Endothelial cell of umbilical vein (primary cell): ENCODE measurements at regions not wholly inside any gene's neighbourhood (a gene's known extent, or its start where the extent isn't known, plus 50 kb on each side); places are given as distances from the start of the nearest gene placed in this dataset.

Experiments
- BruUV-seq: library from RNA; stranded (reverse); fragments of 400-500 nt; replicated peaks from 2 replicates; lab custom pipeline; 2021; lab: Mats Ljungman, UMichigan
- CTCF ChIA-PET: fragments of 300-600, 350-600 bp; sonication (Branson Sonifier 250); formaldehyde crosslinking; loops from one replicate; lab custom pipeline; 2021; ENCODE audit warnings: antibody characterized with exemption, inconsistent platforms; lab: Charles Lee
- POLR2A ChIA-PET: fragments of 300-600, 350-600 bp; sonication (Branson Sonifier 250); formaldehyde crosslinking; loops from one replicate; lab custom pipeline; 2021; ENCODE audit warnings: antibody characterized with exemption, inconsistent platforms; lab: Charles Lee
- DNase-seq: peaks from one replicate; pipeline ENCODE4 v3.0.0-alpha.2; 2011; ENCODE audit warnings: low read depth, low spot score
- FAIRE-seq: peaks from 2 replicates; lab custom pipeline; 2011; peaks lifted over from hg19 to GRCh38; lab: Jason Lieb, UNC
- H2AFZ ChIP-seq: 2 replicates; pipeline ENCODE4 v1.6.0; 2012; ENCODE audit warnings: low read depth, low read length, control low read depth, inconsistent platforms
- H3K27ac ChIP-seq: 2 replicates; pipeline ENCODE4 v1.5.1; 2011; ENCODE audit warnings: low read depth, mild to moderate bottlenecking, control low read depth, low read length, moderate library complexity; ENCODE audit not compliant: insufficient read depth
- H3K27me3 ChIP-seq, 2 experiments: 2 replicates each; pipeline versions ENCODE4 v1.6.0 to v1.6.1; 2011; ENCODE audit warnings: low read length in 2 of 2, mixed read lengths in 1 of 2; ENCODE audit not compliant: control insufficient read depth in 2 of 2, insufficient read depth in 2 of 2
- H3K36me3 ChIP-seq, 2 experiments: 2 replicates in 1 of 2; 3 replicates in 1 of 2; pipeline ENCODE4 v1.5.1; 2011; ENCODE audit warnings: low read length in 2 of 2, mild to moderate bottlenecking in 1 of 2, moderate library complexity in 1 of 2; ENCODE audit not compliant: control insufficient read depth in 2 of 2, insufficient read depth in 2 of 2; ENCODE audit errors: extremely low read depth in 1 of 2
- H3K4me1 ChIP-seq: 3 replicates; pipeline ENCODE4 v1.5.1; 2011; ENCODE audit warnings: mild to moderate bottlenecking, low read length; ENCODE audit not compliant: control insufficient read depth, insufficient read depth; ENCODE audit errors: extremely low read depth
- H3K4me2 ChIP-seq: 2 replicates; pipeline ENCODE4 v1.6.1; 2011; ENCODE audit warnings: low read length, control low read depth, mixed read lengths; ENCODE audit not compliant: insufficient read depth
- H3K4me3 ChIP-seq, 3 experiments: fragments of 200-600 bp in 1 of 3; sonication (generic), shearing (Covaris generic) in 1 of 3; replicated peaks in 1 of 3; 2 replicates each; pipeline ENCODE4 v1.5.1; 2011 to 2016; ENCODE audit warnings: control low read depth in 3 of 3, low read length in 3 of 3, mild to moderate bottlenecking in 2 of 3, inconsistent platforms in 1 of 3, low read depth in 1 of 3, moderate library complexity in 1 of 3; ENCODE audit not compliant: insufficient read depth in 1 of 3
- H3K79me2 ChIP-seq: 2 replicates; pipeline ENCODE4 v1.6.0; 2012; ENCODE audit warnings: low read length, inconsistent platforms; ENCODE audit not compliant: control insufficient read depth, insufficient read depth
- H3K9ac ChIP-seq: replicated peaks from 2 replicates; pipeline ENCODE3; 2011; ENCODE audit warnings: low read length, control low read depth; ENCODE audit not compliant: insufficient read depth; ENCODE audit errors: extremely low read depth
- H3K9me1 ChIP-seq: replicated peaks from 3 replicates; pipeline ENCODE4 v1.6.0; 2011; ENCODE audit warnings: mild to moderate bottlenecking, low read length; ENCODE audit not compliant: control insufficient read depth, insufficient read depth; ENCODE audit errors: extremely low read depth
- H3K9me3 ChIP-seq: replicated peaks from 2 replicates; pipeline ENCODE4 v1.5.1; 2012; ENCODE audit warnings: low read length, inconsistent platforms; ENCODE audit not compliant: control insufficient read depth, insufficient read depth
- H4K20me1 ChIP-seq: replicated peaks from 2 replicates; pipeline ENCODE3; 2011; ENCODE audit warnings: mild to moderate bottlenecking, low read length; ENCODE audit not compliant: control insufficient read depth, insufficient read depth; ENCODE audit errors: extremely low read depth
- CTCF ChIP-seq, 2 donors: IDR thresholded peaks; 1 replicate in 1 of 2; 2 replicates in 1 of 2; pipeline ENCODE4 v1.5.1; 2011; ENCODE audit warnings: low read length in 2 of 2, mild to moderate bottlenecking in 2 of 2, moderate library complexity in 2 of 2, control low read depth in 1 of 2, inconsistent platforms in 1 of 2, low read depth in 1 of 2; ENCODE audit not compliant: insufficient read depth in 1 of 2; ENCODE audit errors: extremely low read depth in 1 of 2
- EZH2 ChIP-seq: IDR thresholded peaks from 2 replicates; pipeline ENCODE4 v1.6.1; 2012; ENCODE audit warnings: borderline replicate concordance, low read depth, mild to moderate bottlenecking, moderate library complexity, low read length, inconsistent platforms; ENCODE audit not compliant: severe bottlenecking
- FOS ChIP-seq: IDR thresholded peaks from 2 replicates; pipeline ENCODE4 v1.6.1; 2011; ENCODE audit warnings: mild to moderate bottlenecking, low read length, moderate library complexity, borderline replicate concordance; ENCODE audit not compliant: insufficient read depth
- GATA2 ChIP-seq: IDR thresholded peaks from 2 replicates; pipeline ENCODE4 v1.7.0; 2011; ENCODE audit warnings: low read depth, mild to moderate bottlenecking, moderate library complexity, mixed read lengths, low read length; ENCODE audit not compliant: insufficient read length, insufficient read depth
- JUN ChIP-seq: IDR thresholded peaks from 2 replicates; pipeline ENCODE4 v1.6.1; 2011; ENCODE audit warnings: borderline replicate concordance, low read depth; ENCODE audit not compliant: insufficient read length, insufficient read depth
- MAX ChIP-seq: IDR thresholded peaks from 2 replicates; pipeline ENCODE4 v1.6.1; 2011; ENCODE audit not compliant: insufficient read depth, insufficient read length
- MYC ChIP-seq: IDR thresholded peaks from one replicate; pipeline ENCODE4 v1.6.1; 2011; ENCODE audit warnings: mild to moderate bottlenecking, low read depth, low read length
- POLR2A ChIP-seq: IDR thresholded peaks from 2 replicates; pipeline ENCODE4 v1.6.1; 2012; ENCODE audit warnings: low read depth, mild to moderate bottlenecking, control low read depth, low read length
- POLR2AphosphoS5 ChIP-seq: IDR thresholded peaks from 2 replicates; pipeline ENCODE4 v1.6.1; 2012; ENCODE audit warnings: low read depth, mild to moderate bottlenecking, control low read depth, low read length, moderate library complexity; ENCODE audit not compliant: insufficient read depth
- dilution Hi-C: fragments of 300-500 bp; cut with MboI; formaldehyde crosslinking; loops from one replicate; pipeline ENCODE4 v1.15.0; 2019; ENCODE audit warnings: low sequenced_read_pairs; ENCODE audit not compliant: extremely low pct_ligation_motif_present
- intact Hi-C: fragments of 100-400 bp; cut with micrococcal nuclease; formaldehyde crosslinking; loops from one replicate; pipeline ENCODE4 v1.10.0; 2022

- no peak overlapping the region for H3K27ac ChIP-seq
- ChIA-PET POLR2A (no interaction called here), CTCF (no interaction called here)
- no peak overlapping the region for H2AFZ ChIP-seq
- H3K27me3 ChIP-seq: no peaks in the 10 kb centered on the region
- peaks cover 2% of the 10 kb centered on the region for H3K9me3 ChIP-seq
- H4K20me1 ChIP-seq: no peaks in the 10 kb centered on the region
- TF ChIP-seq MAX (no peak), POLR2AphosphoS5 (no peak), FOS (no peak), CTCF (IDR thresholded peaks at IDR 0.05; ENCODE audit: extremely low read depth in 1 of 2, insufficient read depth in 1 of 2, low read depth in 1 of 2, low read length in 2 of 2) (no peak), JUN (no peak), EZH2 (no peak), GATA2 (no peak), MYC (no peak), POLR2A (no peak)
- no TSS peak for BruUV-seq
- intact Hi-C loops (no loop called here), dilution Hi-C loops (no loop called here)
- FAIRE-seq (no peak), DNase-seq (no peak)
- H3K4me3 ChIP-seq: no peak overlapping the region
- H3K4me2 ChIP-seq: no peak overlapping the region
- no peaks in the 10 kb centered on the region for H3K9me1 ChIP-seq
- H3K9ac ChIP-seq: no peak overlapping the region
- no peaks in the 10 kb centered on the region for H3K79me2 ChIP-seq
- H3K36me3 ChIP-seq: no peaks in the 10 kb centered on the region
- H3K4me1 ChIP-seq: no peaks in the 10 kb centered on the region
Measured at GRCh38 chr6:50102676-50103075, 52.9 kb upstream of the DEFB112 start.
